Naive thymus-derived CD4-positive, alpha-beta T cell (primary cell): ENCODE measurements at regions not wholly inside any gene's neighbourhood (a gene's known extent, or its start where the extent isn't known, plus 50 kb on each side); places are given as distances from the start of the nearest gene placed in this dataset.

Experiments
- ATAC-seq: fragments of 150-1000 bp; cut with Tn5 transposase; 2 replicates; pipeline ENCODE4 v1.10.0; 2021; ENCODE audit warnings: mild to moderate bottlenecking, moderate library complexity
- CTCF ChIA-PET: fragments of 350-600 bp; sonication (Branson Sonifier 250); formaldehyde crosslinking; loops from one replicate; lab custom pipeline; 2021; ENCODE audit warnings: antibody characterized with exemption; lab: Charles Lee
- POLR2A ChIA-PET: fragments of 350-600 bp; sonication (Branson Sonifier 250); formaldehyde crosslinking; loops from one replicate; lab custom pipeline; 2021; ENCODE audit warnings: antibody characterized with exemption, inconsistent platforms; lab: Charles Lee
- DNase-seq, 9 donors: peaks; one replicate each; pipeline versions ENCODE4 v3.0.0 to v3.0.0-alpha.2; 2020 to 2022; ENCODE audit warnings: mixed read lengths in 1 of 9
- H3K27ac ChIP-seq: one replicate; pipeline ENCODE4 v1.7.0; 2013; ENCODE audit warnings: mild to moderate bottlenecking, low read depth, low read length, moderate library complexity
- H3K27me3 ChIP-seq, 2 donors: one replicate each; pipeline ENCODE4 v1.7.0; 2013; ENCODE audit warnings: low read length in 2 of 2, mild to moderate bottlenecking in 2 of 2, moderate library complexity in 2 of 2; ENCODE audit not compliant: control insufficient read depth in 2 of 2, insufficient read depth in 2 of 2
- H3K36me3 ChIP-seq, 3 experiments: 1 replicate in 2 of 3; 2 replicates in 1 of 3; pipeline ENCODE4 v1.7.0; 2013; ENCODE audit warnings: low read length in 3 of 3, mild to moderate bottlenecking in 3 of 3, moderate library complexity in 1 of 3; ENCODE audit not compliant: insufficient read depth in 3 of 3, control insufficient read depth in 2 of 3
- H3K4me1 ChIP-seq, 2 donors: one replicate each; pipeline ENCODE4 v1.7.0; 2013; ENCODE audit warnings: low read length in 2 of 2, mild to moderate bottlenecking in 2 of 2, moderate library complexity in 1 of 2; ENCODE audit not compliant: control insufficient read depth in 2 of 2, insufficient read depth in 2 of 2
- H3K4me3 ChIP-seq: 2 replicates; pipeline ENCODE4 v1.7.0; 2013; ENCODE audit warnings: mild to moderate bottlenecking, low read length
- H3K9me3 ChIP-seq, 3 experiments: 1 replicate in 2 of 3; 2 replicates in 1 of 3; pipeline ENCODE4 v1.7.0; 2013; ENCODE audit warnings: low read length in 3 of 3; ENCODE audit not compliant: control insufficient read depth in 2 of 3
- H3K27ac Mint-ChIP-seq, 9 donors: one replicate each; pipeline ENCODE4 v1.8.0; 2020 to 2022; ENCODE audit warnings: mixed read lengths in 9 of 9, mild to moderate bottlenecking in 8 of 9, moderate library complexity in 5 of 9, inconsistent platforms in 2 of 9
- H3K27me3 Mint-ChIP-seq, 5 donors: one replicate each; pipeline ENCODE4 v1.8.0; 2021 to 2022; ENCODE audit warnings: mixed read lengths in 5 of 5, mild to moderate bottlenecking in 1 of 5
- H3K36me3 Mint-ChIP-seq, 5 donors: one replicate each; pipeline ENCODE4 v1.8.0; 2020 to 2022; ENCODE audit warnings: mixed read lengths in 5 of 5, mild to moderate bottlenecking in 3 of 5, inconsistent platforms in 1 of 5
- H3K4me1 Mint-ChIP-seq, 7 donors: one replicate each; pipeline ENCODE4 v1.8.0; 2020 to 2022; ENCODE audit warnings: mixed read lengths in 7 of 7, mild to moderate bottlenecking in 3 of 7, inconsistent platforms in 1 of 7
- H3K4me3 Mint-ChIP-seq, 10 donors: one replicate each; pipeline ENCODE4 v1.8.0; 2020 to 2022; ENCODE audit warnings: mild to moderate bottlenecking in 10 of 10, mixed read lengths in 10 of 10, moderate library complexity in 6 of 10, inconsistent platforms in 2 of 10
- H3K9me3 Mint-ChIP-seq, 11 donors: one replicate each; pipeline ENCODE4 v1.8.0; 2020 to 2022; ENCODE audit warnings: mixed read lengths in 11 of 11, mild to moderate bottlenecking in 4 of 11, inconsistent platforms in 1 of 11, moderate library complexity in 1 of 11
- intact Hi-C, 2 donors: fragments of 100-400 bp; cut with micrococcal nuclease; formaldehyde crosslinking; loops; one replicate each; pipeline ENCODE4 v1.15.1; 2023

DNA sequence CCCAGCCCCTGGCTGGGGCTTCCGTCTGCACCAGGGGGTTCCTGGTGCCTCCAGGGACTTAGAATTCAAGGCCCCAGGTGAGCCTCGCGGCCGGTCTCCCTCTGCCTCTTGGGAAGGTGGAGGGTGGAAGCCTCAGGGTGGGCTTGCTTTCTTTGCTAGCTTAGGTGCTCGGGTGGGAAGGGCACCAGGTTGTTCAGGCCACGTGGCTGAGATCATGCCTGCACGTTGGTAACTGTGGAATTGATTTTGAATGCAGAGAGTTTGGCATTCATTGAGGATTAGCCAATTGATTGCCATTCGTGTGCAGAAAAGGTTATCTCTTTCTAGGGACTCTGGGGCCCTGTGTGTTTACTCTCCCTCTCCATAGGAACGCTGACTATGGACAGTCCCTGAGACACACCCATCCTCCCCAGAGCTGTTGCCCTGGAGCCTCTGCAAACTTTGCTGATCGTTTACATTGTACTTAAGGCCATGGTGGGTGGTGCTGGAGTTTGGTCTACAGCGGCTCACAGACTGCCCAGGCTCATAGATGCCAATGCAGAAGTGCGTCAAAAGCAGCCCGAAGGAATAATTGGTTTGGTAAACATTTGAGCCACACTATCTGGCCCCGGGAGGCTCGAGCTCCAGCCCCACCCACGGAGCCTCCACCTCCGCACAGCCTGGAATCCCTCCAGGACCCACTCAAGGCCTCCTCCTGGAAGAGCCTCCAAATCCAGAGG lies 1457.7 kb downstream of the BRD1 start:
- Mint-ChIP-seq H3K27ac (no peak overlapping the region), H3K36me3 (no peaks in the 10 kb centered on the region), H3K4me3 (no peak overlapping the region), H3K4me1 (no peaks in the 10 kb centered on the region), H3K27me3 (peaks cover 0 to 34% (median 15%) of the 10 kb centered on the region in 5 donors), H3K9me3 (peaks cover 0 to 2% (median 0%) of the 10 kb centered on the region in 11 donors)
- DNase-seq: no peak
- H3K4me1 ChIP-seq: no peaks in the 10 kb centered on the region
- intact Hi-C loops: no loop called here
- no peaks in the 10 kb centered on the region for H3K27me3 ChIP-seq
- H3K4me3 ChIP-seq: no peak overlapping the region
- POLR2A ChIA-PET: no interaction called here
- no peaks in the 10 kb centered on the region for H3K36me3 ChIP-seq
- no peak for ATAC-seq
- no peaks in the 10 kb centered on the region for H3K9me3 ChIP-seq
- CTCF ChIA-PET: no interaction called here
- H3K27ac ChIP-seq: no peak overlapping the region

DNA sequence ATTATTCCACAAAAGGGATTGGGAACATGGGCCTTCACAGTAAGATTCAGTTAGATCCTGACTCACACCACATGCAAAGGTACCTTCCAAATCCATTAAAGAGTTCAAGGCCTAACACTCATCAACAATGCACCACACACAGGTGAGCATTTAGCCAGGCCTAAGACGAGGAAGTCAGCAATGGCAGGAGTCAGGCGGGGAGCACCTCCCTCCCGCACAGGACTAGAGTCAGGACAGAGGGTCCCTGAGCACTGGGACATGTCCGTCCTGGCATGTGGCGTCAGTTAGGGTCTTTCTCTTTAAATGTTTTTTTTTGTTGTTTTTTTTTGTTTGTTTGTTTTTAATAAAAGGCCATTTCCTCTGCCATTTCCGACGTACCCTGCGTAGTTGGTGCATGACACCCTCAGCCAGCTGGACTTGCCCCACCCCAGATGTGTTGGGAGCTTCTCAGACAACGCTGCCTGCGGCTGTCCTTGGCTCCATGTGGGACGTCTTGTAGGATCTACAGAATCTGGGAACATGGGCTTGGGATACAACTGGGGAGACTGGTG lies 1458.6 kb downstream of the BRD1 start:
- Mint-ChIP-seq H3K9me3 (peaks cover 0 to 2% (median 0%) of the 10 kb centered on the region in 11 donors), H3K4me3 (no peak overlapping the region), H3K27ac (no peak overlapping the region), H3K4me1 (no peaks in the 10 kb centered on the region), H3K36me3 (no peaks in the 10 kb centered on the region), H3K27me3 (peaks cover 0 to 27% (median 12%) of the 10 kb centered on the region in 5 donors)
- H3K36me3 ChIP-seq: no peaks in the 10 kb centered on the region
- no peak overlapping the region for H3K4me3 ChIP-seq
- ChIA-PET POLR2A (no interaction called here), CTCF (no interaction called here)
- DNase-seq (no peak), ATAC-seq (no peak)
- intact Hi-C loops: no loop called here
- no peaks in the 10 kb centered on the region for H3K27me3 ChIP-seq
- no peak overlapping the region for H3K27ac ChIP-seq
- H3K9me3 ChIP-seq: no peaks in the 10 kb centered on the region
- no peaks in the 10 kb centered on the region for H3K4me1 ChIP-seq

DNA sequence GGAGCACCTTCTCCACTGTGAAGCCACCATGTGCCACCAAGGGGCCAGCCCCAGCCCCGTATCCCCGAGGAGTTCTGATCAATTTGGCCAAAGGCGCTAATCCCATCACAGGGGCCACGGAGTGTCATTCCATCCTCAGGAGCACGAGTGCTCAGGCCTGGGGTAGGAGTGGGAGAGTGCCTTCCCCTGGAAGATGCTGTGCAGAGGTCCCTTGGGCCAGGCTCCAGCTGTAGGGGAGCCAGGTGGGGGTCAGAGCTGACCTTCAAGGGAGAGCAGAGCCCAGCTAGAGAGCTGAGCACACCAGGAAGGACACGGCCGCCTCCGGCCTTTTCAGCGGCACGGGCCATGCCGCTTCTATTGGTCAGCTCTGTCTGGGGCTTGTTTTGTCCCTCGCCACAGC lies 1459.9 kb downstream of the BRD1 start:
- no peak for ATAC-seq
- ChIA-PET CTCF (no interaction called here), POLR2A (no interaction called here)
- H3K36me3 ChIP-seq: no peaks in the 10 kb centered on the region
- Mint-ChIP-seq H3K27me3 (peaks cover 0 to 20% (median 9%) of the 10 kb centered on the region in 5 donors), H3K4me1 (no peaks in the 10 kb centered on the region), H3K27ac (no peak overlapping the region), H3K4me3 (no peak overlapping the region), H3K36me3 (no peaks in the 10 kb centered on the region), H3K9me3 (peaks cover 0 to 3% (median 0%) of the 10 kb centered on the region in 11 donors)
- H3K9me3 ChIP-seq: no peaks in the 10 kb centered on the region
- DNase-seq: no peak
- no peak overlapping the region for H3K27ac ChIP-seq
- H3K27me3 ChIP-seq: no peaks in the 10 kb centered on the region
- intact Hi-C loops: no loop called here
- H3K4me1 ChIP-seq: no peaks in the 10 kb centered on the region
- H3K4me3 ChIP-seq: no peak overlapping the region

DNA sequence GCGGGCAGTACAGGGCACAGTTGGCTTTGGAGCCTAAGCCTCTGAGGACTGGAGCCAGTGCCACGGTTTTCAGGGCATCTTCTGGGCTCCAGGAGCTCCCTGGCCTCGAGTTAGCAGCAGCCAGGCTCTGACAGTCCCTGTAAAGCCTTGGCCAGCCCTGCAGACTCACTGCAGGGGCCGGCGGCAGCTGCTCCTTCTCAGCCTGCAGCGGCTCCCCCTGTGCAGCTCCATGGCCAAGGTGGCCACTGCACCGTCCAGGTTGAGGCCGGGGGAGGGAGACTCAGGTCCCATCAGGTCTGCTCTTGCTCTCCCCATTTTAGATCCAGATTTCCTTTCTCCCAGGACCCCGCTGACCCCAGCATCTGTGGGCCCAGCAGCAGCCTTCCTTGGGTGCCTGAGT lies 1461.1 kb downstream of the BRD1 start:
- CTCF ChIA-PET: no interaction called here
- intact Hi-C loops: no loop called here

DNA sequence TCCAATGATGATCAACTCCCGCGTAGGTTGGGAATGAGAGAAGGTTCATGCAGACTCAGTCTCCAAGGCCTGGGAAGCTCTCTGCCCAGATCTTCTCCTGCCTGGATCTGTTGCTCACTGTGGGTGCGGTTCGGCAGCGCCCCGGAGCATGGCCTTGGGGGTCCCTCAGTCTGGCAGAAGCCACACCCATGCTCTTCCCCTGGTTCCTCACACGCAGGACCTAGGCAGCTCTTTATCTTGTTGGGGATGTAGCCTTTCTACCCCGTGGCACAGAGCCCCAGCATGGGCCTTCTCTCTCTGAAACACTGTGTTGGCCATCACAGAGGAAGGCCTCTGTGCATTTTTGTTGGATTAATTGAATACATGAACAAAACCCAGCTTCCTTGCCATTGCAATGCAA lies 1461.6 kb downstream of the BRD1 start:
- CTCF ChIA-PET: no interaction called here

More for the DNA sequence above, 1461.1 kb downstream of the BRD1 start:
- H3K27me3 Mint-ChIP-seq: peaks cover 0 to 14% (median 6%) of the 10 kb centered on the region in 5 donors
- no peak overlapping the region for H3K4me3 Mint-ChIP-seq
- Histone ChIP-seq H3K27ac (no peak overlapping the region), H3K9me3 (no peaks in the 10 kb centered on the region), H3K4me3 (no peak overlapping the region), H3K27me3 (no peaks in the 10 kb centered on the region), H3K36me3 (no peaks in the 10 kb centered on the region), H3K4me1 (no peaks in the 10 kb centered on the region)
- ATAC-seq (no peak), DNase-seq (no peak)
- H3K36me3 Mint-ChIP-seq: no peaks in the 10 kb centered on the region
- POLR2A ChIA-PET: no interaction called here
- peaks cover 0 to 3% (median 0%) of the 10 kb centered on the region in 11 donors for H3K9me3 Mint-ChIP-seq
- no peaks in the 10 kb centered on the region for H3K4me1 Mint-ChIP-seq
- H3K27ac Mint-ChIP-seq: no peak overlapping the region

DNA sequence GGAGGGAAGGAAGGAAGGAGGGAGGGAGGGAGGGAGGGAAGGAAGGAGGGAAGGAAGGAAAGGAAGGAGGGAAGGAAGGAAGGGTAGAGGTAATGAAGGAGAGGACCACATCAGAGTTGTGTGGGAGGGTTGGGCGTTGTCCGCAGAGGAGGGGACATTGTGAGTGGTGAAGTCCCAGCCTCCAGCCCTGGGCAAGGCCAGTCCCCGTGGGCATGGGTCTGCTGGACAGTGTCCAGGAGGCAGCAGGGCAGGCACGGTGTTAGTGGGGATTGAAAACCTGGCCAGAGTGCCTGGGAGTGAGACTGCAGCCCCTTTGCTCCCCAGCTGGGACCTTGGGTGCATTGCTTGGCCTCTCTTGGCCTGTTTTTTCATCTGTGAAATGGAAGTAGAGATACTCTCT lies 1462.3 kb downstream of the BRD1 start:
- peaks cover 0 to 7% (median 0%) of the 10 kb centered on the region in 5 donors for H3K27me3 Mint-ChIP-seq
- H3K9me3 Mint-ChIP-seq: peaks cover 0 to 2% (median 0%) of the 10 kb centered on the region in 11 donors
- H3K4me3 Mint-ChIP-seq: no peak overlapping the region
- intact Hi-C loops: no loop called here
- Histone ChIP-seq H3K4me1 (no peaks in the 10 kb centered on the region), H3K36me3 (no peaks in the 10 kb centered on the region), H3K9me3 (no peaks in the 10 kb centered on the region), H3K27ac (no peak overlapping the region), H3K27me3 (no peaks in the 10 kb centered on the region), H3K4me3 (no peak overlapping the region)
- ChIA-PET CTCF (no interaction called here), POLR2A (no interaction called here)
- no peaks in the 10 kb centered on the region for H3K4me1 Mint-ChIP-seq
- H3K27ac Mint-ChIP-seq: no peak overlapping the region
- ATAC-seq: no peak
- DNase-seq: no peak
- no peaks in the 10 kb centered on the region for H3K36me3 Mint-ChIP-seq

More for the DNA sequence above, 1461.6 kb downstream of the BRD1 start:
- Mint-ChIP-seq H3K9me3 (peaks cover 0 to 2% (median 0%) of the 10 kb centered on the region in 11 donors), H3K4me3 (no peak overlapping the region), H3K27me3 (peaks cover 0 to 11% (median 1%) of the 10 kb centered on the region in 5 donors), H3K27ac (no peak overlapping the region), H3K36me3 (no peaks in the 10 kb centered on the region), H3K4me1 (no peaks in the 10 kb centered on the region)
- intact Hi-C loops: no loop called here
- Histone ChIP-seq H3K27ac (no peak overlapping the region), H3K4me3 (no peak overlapping the region), H3K9me3 (no peaks in the 10 kb centered on the region), H3K36me3 (no peaks in the 10 kb centered on the region), H3K27me3 (no peaks in the 10 kb centered on the region), H3K4me1 (no peaks in the 10 kb centered on the region)
- POLR2A ChIA-PET: no interaction called here
- no peak for DNase-seq
- no peak for ATAC-seq
